PC-3 (cell line): ENCODE measurements at regions not wholly inside any gene's neighbourhood (a gene's known extent, or its start where the extent isn't known, plus 50 kb on each side); places are given as distances from the start of the nearest gene placed in this dataset.

Source experiments
- ATAC-seq: fragments of 200-7000 bp; cut with Tn5 transposase; 2 replicates; pipeline ENCODE4 v1.9.1; 2020; ENCODE audit warnings: mild to moderate bottlenecking, moderate library complexity
- BruUV-seq: library from RNA; stranded (reverse); fragments of 400-500 nt; replicated peaks from 2 replicates; lab custom pipeline; 2021; lab: Mats Ljungman, UMichigan
- CTCF ChIA-PET: fragments of 300-600 bp; sonication (Branson Sonifier 250); formaldehyde crosslinking; loops from one replicate; lab custom pipeline; 2022; ENCODE audit warnings: antibody characterized with exemption; lab: Charles Lee
- POLR2A ChIA-PET: fragments of 300-600 bp; sonication (Branson Sonifier 250); formaldehyde crosslinking; loops from one replicate; lab custom pipeline; 2022; ENCODE audit warnings: antibody characterized with exemption; ENCODE audit not compliant: unreplicated experiment; lab: Charles Lee
- DNase-seq: peaks from one replicate; pipeline ENCODE4 v3.0.0-alpha.2; 2015
- H2AFZ ChIP-seq: fragments of 300-600 bp; sonication (generic); 2 replicates; pipeline ENCODE4 v1.6.0; 2016; ENCODE audit warnings: antibody characterized with exemption, low read length
- H3F3A ChIP-seq: fragments of 300-600 bp; sonication (generic); one replicate; pipeline ENCODE4 v1.6.0; 2017; ENCODE audit warnings: antibody characterized with exemption, low read length, control low read depth, mild to moderate bottlenecking; ENCODE audit not compliant: unreplicated experiment
- H3K27ac ChIP-seq: fragments of 300-600 bp; sonication (generic); 2 replicates; pipeline ENCODE4 v1.5.1; 2016; ENCODE audit warnings: mild to moderate bottlenecking, low read length
- H3K27me3 ChIP-seq: fragments of 300-600 bp; sonication (generic); 2 replicates; pipeline ENCODE4 v1.6.1; 2016; ENCODE audit warnings: low read length, mixed read lengths
- H3K36me3 ChIP-seq: fragments of 300-600 bp; sonication (generic); 2 replicates; pipeline ENCODE4 v1.6.1; 2016; ENCODE audit warnings: low read depth, mixed run types, low read length, mixed read lengths
- H3K4me1 ChIP-seq: fragments of 300-600 bp; sonication (generic); 2 replicates; pipeline ENCODE4 v1.5.1; 2016; ENCODE audit warnings: low read length; ENCODE audit not compliant: insufficient read depth
- H3K4me2 ChIP-seq: fragments of 300-600 bp; sonication (generic); 2 replicates; pipeline ENCODE4 v1.6.0; 2016; ENCODE audit warnings: low read length
- H3K4me3 ChIP-seq: fragments of 300-600 bp; sonication (generic); 2 replicates; pipeline ENCODE4 v1.5.1; 2016; ENCODE audit warnings: mild to moderate bottlenecking, low read length, mixed read lengths
- H3K79me2 ChIP-seq: fragments of 300-600 bp; sonication (generic); 2 replicates; pipeline ENCODE4 v1.6.1; 2017; ENCODE audit warnings: low read length, mixed read lengths
- H3K9ac ChIP-seq: fragments of 300-600 bp; sonication (generic); 2 replicates; pipeline ENCODE4 v1.6.0; 2016; ENCODE audit warnings: mild to moderate bottlenecking, low read length
- H3K9me2 ChIP-seq: fragments of 300-600 bp; sonication (generic); replicated peaks from 2 replicates; pipeline ENCODE4 v1.6.1; 2016; ENCODE audit warnings: mixed run types, low read length, mixed read lengths
- H3K9me3 ChIP-seq: fragments of 300-600 bp; sonication (generic); 2 replicates; pipeline ENCODE4 v1.6.1; 2016; ENCODE audit warnings: low read length, mixed read lengths
- H4K20me1 ChIP-seq: fragments of 300-600 bp; sonication (generic); 2 replicates; pipeline ENCODE4 v1.6.1; 2016; ENCODE audit warnings: low read length, mixed read lengths
- EZH2 ChIP-seq: fragments of 300-600 bp; sonication (generic); IDR thresholded peaks from one replicate; pipeline ENCODE4 v1.6.1; 2017; ENCODE audit warnings: antibody characterized with exemption, mild to moderate bottlenecking, low read length; ENCODE audit not compliant: unreplicated experiment
- EZH2phosphoT487 ChIP-seq: fragments of 300-600 bp; sonication (generic); IDR thresholded peaks from 2 replicates; pipeline ENCODE4 v1.6.1; 2018; ENCODE audit warnings: mild to moderate bottlenecking, antibody characterized with exemption, low read length, borderline replicate concordance
- intact Hi-C: fragments of 100-400 bp; cut with micrococcal nuclease; formaldehyde crosslinking; loops from 2 replicates; pipeline ENCODE4 v1.9.0; 2023
- TF ChIP-seq, protein P1 (sequence below): fragments of 300-600 bp; sonication (generic); conservative IDR thresholded peaks from 2 replicates; pipeline ENCODE4 v1.5.1; 2017; ENCODE audit warnings: antibody characterized with exemption, low read depth, mild to moderate bottlenecking, low read length

DNA sequence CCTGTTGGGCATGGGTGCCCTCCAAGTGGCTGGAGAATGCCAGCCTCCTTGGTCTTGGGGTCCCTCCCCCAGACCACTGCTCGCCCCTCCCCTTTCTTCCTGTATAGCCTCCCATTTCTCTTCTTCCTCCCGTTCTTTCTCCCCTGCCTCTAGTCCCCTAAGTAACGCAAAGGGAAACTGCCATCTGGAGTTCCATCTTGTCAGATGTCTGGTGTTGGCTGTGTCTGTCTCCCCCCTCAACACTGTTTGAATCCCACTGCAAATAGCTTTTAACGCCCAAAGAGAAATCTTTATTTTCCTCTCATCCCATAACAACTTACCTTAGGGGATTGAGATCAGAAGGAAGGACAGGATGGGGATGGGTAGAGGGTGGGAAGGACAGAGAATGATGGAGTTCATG lies 55.3 kb upstream of the CSF3R start:
- ATAC-seq, result no peak
- Histone ChIP-seq H3K4me3 (no peak overlapping the region), H3K9me3 (no peaks in the 10 kb centered on the region), H3K4me2 (no peak overlapping the region), H3K27ac (no peak overlapping the region), H3K27me3 (peaks cover 58% of the 10 kb centered on the region), H3K36me3 (no peaks in the 10 kb centered on the region), H3F3A (no peaks in the 10 kb centered on the region), H3K9me2 (no peaks in the 10 kb centered on the region), H2AFZ (no peak overlapping the region), H3K4me1 (no peaks in the 10 kb centered on the region), H3K9ac (no peak overlapping the region), H3K79me2 (no peaks in the 10 kb centered on the region), H4K20me1 (no peaks in the 10 kb centered on the region)
- POLR2A ChIA-PET, result no interaction called here
- intact Hi-C loops, result no loop called here
- TF ChIP-seq, protein P1, sequence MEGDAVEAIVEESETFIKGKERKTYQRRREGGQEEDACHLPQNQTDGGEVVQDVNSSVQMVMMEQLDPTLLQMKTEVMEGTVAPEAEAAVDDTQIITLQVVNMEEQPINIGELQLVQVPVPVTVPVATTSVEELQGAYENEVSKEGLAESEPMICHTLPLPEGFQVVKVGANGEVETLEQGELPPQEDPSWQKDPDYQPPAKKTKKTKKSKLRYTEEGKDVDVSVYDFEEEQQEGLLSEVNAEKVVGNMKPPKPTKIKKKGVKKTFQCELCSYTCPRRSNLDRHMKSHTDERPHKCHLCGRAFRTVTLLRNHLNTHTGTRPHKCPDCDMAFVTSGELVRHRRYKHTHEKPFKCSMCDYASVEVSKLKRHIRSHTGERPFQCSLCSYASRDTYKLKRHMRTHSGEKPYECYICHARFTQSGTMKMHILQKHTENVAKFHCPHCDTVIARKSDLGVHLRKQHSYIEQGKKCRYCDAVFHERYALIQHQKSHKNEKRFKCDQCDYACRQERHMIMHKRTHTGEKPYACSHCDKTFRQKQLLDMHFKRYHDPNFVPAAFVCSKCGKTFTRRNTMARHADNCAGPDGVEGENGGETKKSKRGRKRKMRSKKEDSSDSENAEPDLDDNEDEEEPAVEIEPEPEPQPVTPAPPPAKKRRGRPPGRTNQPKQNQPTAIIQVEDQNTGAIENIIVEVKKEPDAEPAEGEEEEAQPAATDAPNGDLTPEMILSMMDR, result no peak
- no peak for TF ChIP-seq EZH2phosphoT487
- no peak for TF ChIP-seq EZH2
- CTCF ChIA-PET, result interaction anchor here (0.6 kb wide), 1 partner anchor 47 kb away, joined by 4 read pairs; no protein-coding TSS in a partner anchor
- DNase-seq, result no peak
- BruUV-seq, result no TSS peak

DNA sequence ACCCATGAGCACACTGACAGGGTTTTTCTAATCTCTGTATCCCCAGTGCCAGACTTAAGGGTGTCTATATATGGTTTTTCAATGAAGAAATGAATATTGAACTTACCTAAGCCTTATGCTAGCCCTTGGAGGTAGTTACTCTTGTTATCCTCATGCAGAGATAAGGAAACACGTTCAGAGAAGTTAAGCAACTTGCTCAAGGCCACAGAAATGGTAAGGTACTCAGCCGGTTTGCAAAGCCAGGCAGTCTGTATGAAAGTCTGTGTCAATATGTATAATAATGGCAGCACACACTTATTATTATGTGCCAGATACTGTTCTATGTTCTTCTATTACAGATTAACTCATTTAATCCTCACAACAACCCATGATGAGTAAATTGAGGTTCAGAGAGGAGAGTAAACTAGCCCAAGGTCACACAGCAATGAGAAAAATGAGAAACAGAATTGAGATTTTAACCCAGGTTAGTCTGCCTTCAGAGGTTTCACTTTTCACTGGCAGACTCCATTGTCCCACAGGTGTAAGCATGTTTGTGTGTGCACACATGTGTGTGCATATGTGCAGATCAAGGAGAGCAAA lies 54.6 kb upstream of the CSF3R start:
- Histone ChIP-seq H3K4me2 (no peak overlapping the region), H3K4me1 (no peaks in the 10 kb centered on the region), H3K9me2 (no peaks in the 10 kb centered on the region), H4K20me1 (no peaks in the 10 kb centered on the region), H3K27ac (no peak overlapping the region), H3K4me3 (no peak overlapping the region), H3K36me3 (no peaks in the 10 kb centered on the region), H3F3A (no peaks in the 10 kb centered on the region), H3K9ac (no peak overlapping the region), H3K79me2 (no peaks in the 10 kb centered on the region), H3K9me3 (no peaks in the 10 kb centered on the region), H2AFZ (no peak overlapping the region), H3K27me3 (peaks cover 63% of the 10 kb centered on the region)
- intact Hi-C loops, result no loop called here
- DNase-seq (no peak), ATAC-seq (no peak)
- ChIA-PET CTCF (interaction anchor here (0.6 kb wide), 1 partner anchor 47 kb away, joined by 4 read pairs; no protein-coding TSS in a partner anchor), POLR2A (no interaction called here)
- TF ChIP-seq EZH2, result no peak
- no peak for TF ChIP-seq EZH2phosphoT487
- TF ChIP-seq, protein P1, result no peak
- no TSS peak for BruUV-seq

DNA sequence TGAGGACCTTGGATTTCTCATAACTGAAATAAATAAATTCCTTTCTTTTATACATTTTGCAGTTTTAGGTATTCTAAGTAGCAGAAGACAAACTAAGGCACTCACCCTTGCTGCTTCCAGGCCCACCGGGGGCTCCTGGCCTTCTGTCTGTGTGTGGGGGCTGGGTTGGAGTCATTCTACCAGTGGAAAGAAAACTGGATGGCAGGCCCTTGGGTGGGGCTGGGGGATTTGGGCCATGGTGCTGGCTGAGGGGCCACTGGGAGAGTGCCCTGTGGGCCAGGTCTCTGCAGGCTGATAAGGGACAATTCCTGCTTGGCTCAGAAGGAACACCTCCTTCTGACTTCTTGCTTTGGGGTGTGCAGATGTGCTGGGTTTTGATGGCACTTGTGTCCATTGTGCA lies 54.0 kb upstream of the CSF3R start:
- H4K20me1 ChIP-seq, result no peaks in the 10 kb centered on the region
- TF ChIP-seq EZH2phosphoT487, result no peak
- no peak overlapping the region for H3K27ac ChIP-seq
- CTCF ChIA-PET, result no interaction called here
- H3F3A ChIP-seq, result no peaks in the 10 kb centered on the region
- no peak overlapping the region for H3K9ac ChIP-seq
- no peaks in the 10 kb centered on the region for H3K9me3 ChIP-seq
- no peak overlapping the region for H3K4me2 ChIP-seq
- POLR2A ChIA-PET, result no interaction called here
- H3K9me2 ChIP-seq, result no peaks in the 10 kb centered on the region
- H3K27me3 ChIP-seq, result peaks cover 63% of the 10 kb centered on the region
- intact Hi-C loops, result no loop called here
- H3K4me1 ChIP-seq, result no peaks in the 10 kb centered on the region
- no peak overlapping the region for H2AFZ ChIP-seq
- no peak overlapping the region for H3K4me3 ChIP-seq
- H3K36me3 ChIP-seq, result no peaks in the 10 kb centered on the region
- H3K79me2 ChIP-seq, result no peaks in the 10 kb centered on the region
- DNase-seq (no peak), ATAC-seq (no peak)
- no TSS peak for BruUV-seq
